ENCODE measurements at regions not wholly inside any gene's neighbourhood (a gene's known extent, or its start where the extent isn't known, plus 50 kb on each side); places are given as distances from the start of the nearest gene placed in this dataset.
A peak's percentile ranks its signal among the peaks of the same experiment; 100 is the strongest.

DNA sequence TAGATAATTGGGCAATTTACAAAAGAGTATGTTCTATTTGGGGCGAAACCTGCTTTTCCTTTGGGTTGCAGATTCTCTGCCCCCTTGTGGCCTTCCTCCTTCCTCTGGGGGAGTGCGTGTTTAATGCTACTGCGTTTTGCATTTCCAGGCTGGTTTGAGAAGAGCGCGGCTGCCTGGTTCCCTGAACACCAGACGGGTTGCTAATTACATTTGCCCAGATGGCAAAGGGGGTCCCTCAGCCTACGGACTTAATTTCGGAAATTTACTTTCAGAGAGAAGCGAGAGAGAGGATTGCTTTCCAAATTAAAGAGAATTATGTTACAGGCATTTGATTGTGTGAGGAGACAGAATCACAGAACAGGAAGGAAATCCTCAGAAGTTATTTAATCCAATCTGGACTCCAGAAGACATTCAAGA lies 91.9 kb upstream of the JAZF1 start:
- Histone ChIP-seq H3K4me2 (ENCODE audit: insufficient read depth in 1 of 2, low read depth in 2 of 2, low read length in 2 of 2) (peak overlapping the region in 1 of 2 experiments; percentile 46; a peak in 1 of 4 replicates), H3K23me2 (ENCODE audit: low read depth, low read length) (no peaks in the 10 kb centered on the region), H3K4me1 (replicated peaks in 1 of 4; ENCODE audit: control insufficient read depth in 3 of 4, insufficient read depth in 4 of 4, low read length in 3 of 4) (peaks cover 0 to 3% (median under 1%) of the 10 kb centered on the region in 4 experiments; a peak in 3 of 7 replicates)
- TF ChIP-seq ATF3 (IDR thresholded peaks at IDR 0.05; ENCODE audit: insufficient read depth, low read depth, low read length), result no peak
- TF ChIP-seq TCF12 (IDR thresholded peaks at IDR 0.05; ENCODE audit: low read depth, low read length), result no peak
- TF ChIP-seq KDM5A (IDR thresholded peaks at IDR 0.05; ENCODE audit: low read length), result no peak
- no peak for TF ChIP-seq TEAD4 (IDR thresholded peaks at IDR 0.05; ENCODE audit: low read depth, low read length)
- TF ChIP-seq SIX5 (IDR thresholded peaks at IDR 0.05; ENCODE audit: low read depth, low read length), result no peak
- TF ChIP-seq, protein P1, sequence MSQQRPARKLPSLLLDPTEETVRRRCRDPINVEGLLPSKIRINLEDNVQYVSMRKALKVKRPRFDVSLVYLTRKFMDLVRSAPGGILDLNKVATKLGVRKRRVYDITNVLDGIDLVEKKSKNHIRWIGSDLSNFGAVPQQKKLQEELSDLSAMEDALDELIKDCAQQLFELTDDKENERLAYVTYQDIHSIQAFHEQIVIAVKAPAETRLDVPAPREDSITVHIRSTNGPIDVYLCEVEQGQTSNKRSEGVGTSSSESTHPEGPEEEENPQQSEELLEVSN (IDR thresholded peaks at IDR 0.05), result no peak
- TF ChIP-seq RAD21 (IDR thresholded peaks at IDR 0.05 in 1 of 2, conservative IDR thresholded peaks at IDR 0.05 in 1 of 2; ENCODE audit: low read depth in 2 of 2, low read length in 2 of 2), result peak; percentile 55 to 72

More for the DNA sequence above, 91.9 kb upstream of the JAZF1 start:
- Histone ChIP-seq H2BK20ac (ENCODE audit: low read length) (peak overlapping the region; percentile 6; the same call in 1 of the 2 replicates), H3K56ac (replicated peaks; ENCODE audit: insufficient read length, low read depth, low read length) (no peak overlapping the region), H3K9ac (replicated peaks in 1 of 4; ENCODE audit: extremely low read depth in 1 of 4, low read depth in 3 of 4, low read length in 3 of 4) (no peak overlapping the region), H3K9me3 (ENCODE audit: insufficient read depth in 2 of 2, low read depth in 1 of 2, low read length in 1 of 2) (peaks cover 0 to 5% of the 10 kb centered on the region in 2 experiments; a peak in 1 of 4 replicates), H2AFZ (ENCODE audit: low read length) (0 out of 2 replicates have a peak overlapping the region, but pooled peaks have one; percentile 36), H3K18ac (ENCODE audit: extremely low read depth, low read length) (no peak overlapping the region), H2BK5ac (ENCODE audit: low read depth, low read length) (peak overlapping the region; percentile 57; the same call in 1 of the 2 replicates), H2BK15ac (ENCODE audit: low read length) (no peak overlapping the region), H4K5ac (ENCODE audit: insufficient read length, low read depth, low read length) (peak overlapping the region; percentile 23), H4K20me1 (replicated peaks in 1 of 2; ENCODE audit: control insufficient read depth in 1 of 2, insufficient read depth in 2 of 2, low read length in 2 of 2) (no peaks in the 10 kb centered on the region), H3K27me3 (replicated peaks in 1 of 4; ENCODE audit: control insufficient read depth in 3 of 4, extremely low read depth in 1 of 4, insufficient read depth in 3 of 4, low read length in 3 of 4) (no peaks in the 10 kb centered on the region), H3K23ac (ENCODE audit: insufficient read length) (no peak overlapping the region), H3K14ac (ENCODE audit: insufficient read length) (no peak overlapping the region), H3K4ac (replicated peaks; ENCODE audit: insufficient read length, low read depth, low read length) (no peak overlapping the region), H2BK120ac (replicated peaks; ENCODE audit: low read depth, low read length) (no peak overlapping the region), H2AK5ac (ENCODE audit: low read depth, low read length) (no peak overlapping the region), H3K36me3 (ENCODE audit: control insufficient read depth in 2 of 4, insufficient read depth in 4 of 4, low read length in 3 of 4) (no peaks in the 10 kb centered on the region), H2BK12ac (ENCODE audit: low read depth, low read length) (0 out of 2 replicates have a peak overlapping the region, but pooled peaks have one; percentile 62), H3K79me1 (ENCODE audit: low read depth, low read length) (no peaks in the 10 kb centered on the region), H4K91ac (replicated peaks; ENCODE audit: insufficient read length, low read length) (no peak overlapping the region), H3K27ac (ENCODE audit: low read depth, low read length) (no peak overlapping the region), H4K8ac (ENCODE audit: extremely low read depth, insufficient read depth, low read length) (no peak overlapping the region), H3K79me2 (ENCODE audit: control insufficient read depth in 1 of 2, insufficient read depth in 2 of 2, low read length in 2 of 2) (no peaks in the 10 kb centered on the region), H3K4me3 (ENCODE audit: extremely low read depth in 1 of 4, insufficient read depth in 2 of 4, low read depth in 3 of 4, low read length in 4 of 4) (no peak overlapping the region)
- 7% methylated on average over 9 of the region's 9 CpGs; no CpG with 5 or more reads in 1 of the 2 experiments for WGBS, 2 experiments (ENCODE audit: extremely low coverage in 1 of 2, insufficient coverage in 1 of 2, insufficient read length in 1 of 2, insufficient replicate concordance in 2 of 2, low coverage in 1 of 2, low lambda C conversion rate in 2 of 2, missing lambda C conversion rate in 1 of 2)
- FAIRE-seq (peak; percentile 80), DNase-seq (ENCODE audit: low read depth in 1 of 2, low spot score in 2 of 2) (peak in 1 of 2 experiments; percentile 44)
- POLR2A ChIA-PET (ENCODE audit: partially characterized antibody), result no interaction called here
- CTCF ChIA-PET (ENCODE audit: partially characterized antibody), result interaction anchor here (0.7 to 0.8 kb wide), 2 partner anchors 101 to 134 kb away, joined by 3 read pairs; no protein-coding TSS in a partner anchor

Data from H1 (cell line).